Loucy (cell line): ENCODE measurements at regions not wholly inside any gene's neighbourhood (a gene's known extent, or its start where the extent isn't known, plus 50 kb on each side); places are given as distances from the start of the nearest gene placed in this dataset.

ENCODE experiments used
- H2AFZ ChIP-seq: fragments of 200-600 bp; sonication (generic); 2 replicates; pipeline ENCODE4 v1.6.0; 2016; ENCODE audit warnings: antibody characterized with exemption, mild to moderate bottlenecking, low read length, moderate library complexity
- H3F3A ChIP-seq: fragments of 200-600 bp; 2 replicates; pipeline ENCODE4 v1.6.0; 2016; ENCODE audit warnings: antibody characterized with exemption, low read depth, mild to moderate bottlenecking
- H3K27me3 ChIP-seq: fragments of 200-600 bp; sonication (generic); 2 replicates; pipeline ENCODE4 v1.6.1; 2014; ENCODE audit warnings: low read length, mild to moderate bottlenecking; ENCODE audit not compliant: insufficient read depth, poor library complexity, severe bottlenecking
- H3K36me3 ChIP-seq: fragments of 200-600 bp; sonication (generic); 2 replicates; pipeline ENCODE4 v1.6.1; 2016; ENCODE audit warnings: low read length; ENCODE audit not compliant: insufficient read depth
- H3K4me1 ChIP-seq: fragments of 200-600 bp; sonication (generic); 2 replicates; pipeline ENCODE4 v1.5.1; 2014; ENCODE audit warnings: low read length, mild to moderate bottlenecking; ENCODE audit not compliant: insufficient read depth, poor library complexity, severe bottlenecking
- H3K4me2 ChIP-seq: fragments of 200-600 bp; sonication (generic); 2 replicates; pipeline ENCODE4 v1.6.0; 2014; ENCODE audit warnings: antibody characterized with exemption, low read length, low read depth, mild to moderate bottlenecking; ENCODE audit not compliant: poor library complexity, severe bottlenecking
- H3K4me3 ChIP-seq: fragments of 200-600 bp; sonication (generic); 2 replicates; pipeline ENCODE4 v1.5.1; 2014; ENCODE audit warnings: low read length, mild to moderate bottlenecking, mixed read lengths; ENCODE audit not compliant: poor library complexity, severe bottlenecking
- H3K79me2 ChIP-seq: fragments of 200-600 bp; sonication (generic); 2 replicates; pipeline ENCODE4 v1.6.1; 2014; ENCODE audit warnings: low read length; ENCODE audit not compliant: insufficient read depth
- H3K9ac ChIP-seq: fragments of 200-600 bp; sonication (generic); 2 replicates; pipeline ENCODE4 v1.6.0; 2014; ENCODE audit warnings: mild to moderate bottlenecking, low read depth, low read length, moderate library complexity; ENCODE audit not compliant: poor library complexity, severe bottlenecking
- H3K9me2 ChIP-seq: fragments of 200-600 bp; sonication (generic); replicated peaks from 2 replicates; pipeline ENCODE4 v1.6.1; 2016; ENCODE audit warnings: low read depth, low read length, mixed read lengths
- H3K9me3 ChIP-seq: fragments of 200-600 bp; sonication (generic); 2 replicates; pipeline ENCODE4 v1.6.1; 2014; ENCODE audit warnings: mild to moderate bottlenecking, antibody characterized with exemption, low read length, low read depth; ENCODE audit not compliant: insufficient read depth
- H4K20me1 ChIP-seq: fragments of 200-600 bp; sonication (generic); 2 replicates; pipeline ENCODE4 v1.6.0; 2014; ENCODE audit warnings: antibody characterized with exemption, low read length, mild to moderate bottlenecking; ENCODE audit not compliant: insufficient read depth, poor library complexity, severe bottlenecking
- CTCF ChIP-seq: fragments of 200-600 bp; sonication (generic); conservative IDR thresholded peaks from 2 replicates; pipeline ENCODE4 v1.5.1; 2014; ENCODE audit warnings: mild to moderate bottlenecking, antibody characterized with exemption, low read length
- EZH2phosphoT487 ChIP-seq: fragments of 200-600 bp; IDR thresholded peaks from 2 replicates; pipeline ENCODE4 v1.6.1; 2018; ENCODE audit warnings: antibody characterized with exemption, mild to moderate bottlenecking, moderate library complexity, borderline replicate concordance

GRCh38 chr10:113484487-113484886, 68.4 kb upstream of the HABP2 start:
- no peak overlapping the region for H3K4me2 ChIP-seq
- no peaks in the 10 kb centered on the region for H3K36me3 ChIP-seq
- H4K20me1 ChIP-seq: no peaks in the 10 kb centered on the region
- TF ChIP-seq EZH2phosphoT487 (no peak), CTCF (no peak)
- no peak overlapping the region for H2AFZ ChIP-seq
- H3K9me3 ChIP-seq: peaks cover 17% of the 10 kb centered on the region; the same call in 1 of the 2 replicates
- H3K4me3 ChIP-seq: no peak overlapping the region
- no peaks in the 10 kb centered on the region for H3K4me1 ChIP-seq
- no peaks in the 10 kb centered on the region for H3F3A ChIP-seq
- no peaks in the 10 kb centered on the region for H3K9me2 ChIP-seq
- H3K79me2 ChIP-seq: no peaks in the 10 kb centered on the region
- peaks cover 10% of the 10 kb centered on the region for H3K27me3 ChIP-seq
- H3K9ac ChIP-seq: no peak overlapping the region

GRCh38 chr10:113485736-113486135, 67.1 kb upstream of the HABP2 start:
- H3K36me3 ChIP-seq: no peaks in the 10 kb centered on the region
- H4K20me1 ChIP-seq: no peaks in the 10 kb centered on the region

GRCh38 chr10:113486531-113486930, 66.3 kb upstream of the HABP2 start:
- Histone ChIP-seq H3K9ac (no peak overlapping the region), H3F3A (no peaks in the 10 kb centered on the region), H3K4me2 (no peak overlapping the region), H3K27me3 (peaks cover 10% of the 10 kb centered on the region), H3K4me3 (no peak overlapping the region), H3K36me3 (no peaks in the 10 kb centered on the region), H3K4me1 (no peaks in the 10 kb centered on the region), H3K9me3 (0 out of 2 replicates have a peak, but pooled peaks cover 3% of the 10 kb centered on the region), H3K79me2 (no peaks in the 10 kb centered on the region), H4K20me1 (no peaks in the 10 kb centered on the region), H3K9me2 (no peaks in the 10 kb centered on the region), H2AFZ (no peak overlapping the region)
- TF ChIP-seq CTCF (no peak), EZH2phosphoT487 (no peak)

More at GRCh38 chr10:113485736-113486135, 67.1 kb upstream of the HABP2 start:
- H3K4me1 ChIP-seq: no peaks in the 10 kb centered on the region
- H3K4me2 ChIP-seq: no peak overlapping the region
- no peaks in the 10 kb centered on the region for H3K9me2 ChIP-seq
- no peak for TF ChIP-seq CTCF
- TF ChIP-seq EZH2phosphoT487: no peak
- no peak overlapping the region for H3K4me3 ChIP-seq
- no peaks in the 10 kb centered on the region for H3F3A ChIP-seq
- H3K79me2 ChIP-seq: no peaks in the 10 kb centered on the region
- no peak overlapping the region for H3K9ac ChIP-seq
- 0 out of 2 replicates have a peak, but pooled peaks cover 6% of the 10 kb centered on the region for H3K9me3 ChIP-seq
- H2AFZ ChIP-seq: no peak overlapping the region
- H3K27me3 ChIP-seq: peaks cover 10% of the 10 kb centered on the region
